SU-DHL-6 (cell line): ENCODE measurements at regions not wholly inside any gene's neighbourhood (a gene's known extent, or its start where the extent isn't known, plus 50 kb on each side); places are given as distances from the start of the nearest gene placed in this dataset.

Experiments used
- EZH2phosphoT487 ChIP-seq: fragments of 200-600 bp; sonication (generic), shearing (Covaris generic); conservative IDR thresholded peaks from 2 replicates; pipeline ENCODE4 v1.6.1; 2018; ENCODE audit warnings: mild to moderate bottlenecking, antibody characterized with exemption, low read length, moderate library complexity, mixed read lengths
- TF ChIP-seq, protein P1 (sequence below): fragments of 200-600 bp; sonication (generic); IDR thresholded peaks from one replicate; pipeline ENCODE4 v1.5.1; 2017; ENCODE audit warnings: antibody characterized with exemption, mild to moderate bottlenecking, low read length, moderate library complexity; ENCODE audit not compliant: insufficient read depth, poor library complexity, severe bottlenecking

DNA sequence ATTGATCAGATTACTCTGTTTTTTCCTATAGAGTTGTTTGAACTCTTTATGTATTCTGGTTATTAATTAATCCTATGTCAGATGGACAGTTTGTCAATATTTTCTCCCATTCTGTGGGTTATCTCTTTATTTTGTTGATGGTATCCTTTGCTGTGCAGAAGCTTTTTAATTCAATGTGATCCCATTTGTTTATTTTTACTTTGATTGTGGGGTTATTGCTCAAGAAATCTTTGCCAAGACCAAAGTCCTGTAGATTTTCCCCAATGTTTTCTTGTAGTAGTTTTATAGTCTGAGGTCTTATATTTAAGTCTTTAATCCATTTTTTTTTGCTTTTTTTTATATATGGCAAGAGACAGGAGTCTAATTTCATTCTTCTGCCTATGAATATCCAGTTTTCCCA lies 86.2 kb upstream of the FIGN start:
- TF ChIP-seq, protein P1, sequence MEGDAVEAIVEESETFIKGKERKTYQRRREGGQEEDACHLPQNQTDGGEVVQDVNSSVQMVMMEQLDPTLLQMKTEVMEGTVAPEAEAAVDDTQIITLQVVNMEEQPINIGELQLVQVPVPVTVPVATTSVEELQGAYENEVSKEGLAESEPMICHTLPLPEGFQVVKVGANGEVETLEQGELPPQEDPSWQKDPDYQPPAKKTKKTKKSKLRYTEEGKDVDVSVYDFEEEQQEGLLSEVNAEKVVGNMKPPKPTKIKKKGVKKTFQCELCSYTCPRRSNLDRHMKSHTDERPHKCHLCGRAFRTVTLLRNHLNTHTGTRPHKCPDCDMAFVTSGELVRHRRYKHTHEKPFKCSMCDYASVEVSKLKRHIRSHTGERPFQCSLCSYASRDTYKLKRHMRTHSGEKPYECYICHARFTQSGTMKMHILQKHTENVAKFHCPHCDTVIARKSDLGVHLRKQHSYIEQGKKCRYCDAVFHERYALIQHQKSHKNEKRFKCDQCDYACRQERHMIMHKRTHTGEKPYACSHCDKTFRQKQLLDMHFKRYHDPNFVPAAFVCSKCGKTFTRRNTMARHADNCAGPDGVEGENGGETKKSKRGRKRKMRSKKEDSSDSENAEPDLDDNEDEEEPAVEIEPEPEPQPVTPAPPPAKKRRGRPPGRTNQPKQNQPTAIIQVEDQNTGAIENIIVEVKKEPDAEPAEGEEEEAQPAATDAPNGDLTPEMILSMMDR: no peak
- TF ChIP-seq EZH2phosphoT487: no peak
